ENCODE measurements at regions not wholly inside any gene's neighbourhood (a gene's known extent, or its start where the extent isn't known, plus 50 kb on each side); places are given as distances from the start of the nearest gene placed in this dataset.

GRCh38 chr5:1944408-1944807 lies 61.7 kb upstream of the IRX4 start:
- no peak for DNase-seq

GRCh38 chr5:1943481-1943880 lies 60.8 kb upstream of the IRX4 start:
- no peak for DNase-seq

GRCh38 chr5:1942630-1943029 lies 59.9 kb upstream of the IRX4 start:
- no peak for DNase-seq

- DNase-seq: no peak
These were observed 59.4 kb upstream of the IRX4 start for GRCh38 chr5:1942158-1942557.

- no peak for DNase-seq
These were observed 56.5 kb upstream of the IRX4 start for GRCh38 chr5:1939256-1939655.

- no peak for DNase-seq
These were observed 55.7 kb upstream of the IRX4 start for GRCh38 chr5:1938310-1939000.

GRCh38 chr5:1937590-1937989 lies 54.9 kb upstream of the IRX4 start:
- no peak for DNase-seq

GRCh38 chr5:1936901-1937300 lies 54.2 kb upstream of the IRX4 start:
- no peak for DNase-seq

GRCh38 chr5:1936413-1936812 lies 53.7 kb upstream of the IRX4 start:
- no peak for DNase-seq

- no peak for DNase-seq
These were observed 52.2 kb upstream of the IRX4 start for GRCh38 chr5:1934801-1935429.

- no peak for DNase-seq
These were observed 51.3 kb upstream of the IRX4 start for GRCh38 chr5:1934056-1934394.

GRCh38 chr5:1933364-1934055 lies 50.8 kb upstream of the IRX4 start:
- no peak for DNase-seq

All from inflammatory macrophage treated with lipopolysaccharide for 1 hour (primary cell).